SK-N-SH treated with all-trans-retinoic acid at 6 μM for 48 hours (cell line): ENCODE measurements at regions not wholly inside any gene's neighbourhood (a gene's known extent, or its start where the extent isn't known, plus 50 kb on each side); places are given as distances from the start of the nearest gene placed in this dataset.
A peak's percentile ranks its signal among the peaks of the same experiment; 100 is the strongest.

Source experiments
- ISL1 ChIP-seq: fragments of 250-450 bp; sonication (Bioruptor Pico); IDR thresholded peaks from 2 replicates; pipeline ENCODE4 v2.1.2; 2022; ENCODE audit warnings: mild to moderate bottlenecking, moderate library complexity
- PATZ1 ChIP-seq: fragments of 250-450 bp; sonication (Bioruptor Pico); IDR thresholded peaks from 2 replicates; pipeline ENCODE4 v1.8.0; 2020; ENCODE audit warnings: mild to moderate bottlenecking, moderate library complexity, borderline replicate concordance
- RARB ChIP-seq: fragments of 250-450 bp; sonication (Bioruptor Pico); IDR thresholded peaks from 2 replicates; pipeline ENCODE4 v1.8.0; 2021; ENCODE audit warnings: mild to moderate bottlenecking, moderate library complexity
- TCF4 ChIP-seq: fragments of 250-450 bp; sonication (Bioruptor Pico); IDR thresholded peaks from 2 replicates; pipeline ENCODE4 v1.8.0; 2021; ENCODE audit warnings: mild to moderate bottlenecking, moderate library complexity, borderline replicate concordance
- TOX ChIP-seq: fragments of 250-450 bp; sonication (Bioruptor Pico); IDR thresholded peaks from 2 replicates; pipeline ENCODE4 v1.8.0; 2021; ENCODE audit warnings: mild to moderate bottlenecking, moderate library complexity, borderline replicate concordance
- ZC3H10 ChIP-seq: fragments of 250-450 bp; sonication (Bioruptor Pico); IDR thresholded peaks from 2 replicates; pipeline ENCODE4 v1.5.1; 2021; ENCODE audit warnings: mild to moderate bottlenecking, moderate library complexity
- ZNF70 ChIP-seq: fragments of 450-650 bp; formaldehyde crosslinking; IDR thresholded peaks from 2 replicates; pipeline ENCODE4 v1.5.0; 2020; ENCODE audit warnings: mild to moderate bottlenecking, moderate library complexity
- TF ChIP-seq, protein P1 (sequence below): fragments of 250-450 bp; sonication (Bioruptor Pico); IDR thresholded peaks from 2 replicates; pipeline ENCODE4 v1.5.1; 2020; ENCODE audit warnings: low read depth, mild to moderate bottlenecking, moderate library complexity

- peak; percentile 40; the same call in 1 of the 2 replicates for TF ChIP-seq TCF4 (CRISPR knock-in tag)
- TF ChIP-seq, protein P1, sequence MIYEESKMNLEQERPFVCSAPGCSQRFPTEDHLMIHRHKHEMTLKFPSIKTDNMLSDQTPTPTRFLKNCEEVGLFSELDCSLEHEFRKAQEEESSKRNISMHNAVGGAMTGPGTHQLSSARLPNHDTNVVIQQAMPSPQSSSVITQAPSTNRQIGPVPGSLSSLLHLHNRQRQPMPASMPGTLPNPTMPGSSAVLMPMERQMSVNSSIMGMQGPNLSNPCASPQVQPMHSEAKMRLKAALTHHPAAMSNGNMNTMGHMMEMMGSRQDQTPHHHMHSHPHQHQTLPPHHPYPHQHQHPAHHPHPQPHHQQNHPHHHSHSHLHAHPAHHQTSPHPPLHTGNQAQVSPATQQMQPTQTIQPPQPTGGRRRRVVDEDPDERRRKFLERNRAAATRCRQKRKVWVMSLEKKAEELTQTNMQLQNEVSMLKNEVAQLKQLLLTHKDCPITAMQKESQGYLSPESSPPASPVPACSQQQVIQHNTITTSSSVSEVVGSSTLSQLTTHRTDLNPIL, result no peak
- no peak for TF ChIP-seq TOX (CRISPR knock-in tag)
- no peak for TF ChIP-seq RARB
- TF ChIP-seq ZNF70, result no peak
- TF ChIP-seq PATZ1, result no peak
- TF ChIP-seq ISL1 (CRISPR knock-in tag), result no peak
- no peak for TF ChIP-seq ZC3H10 (CRISPR knock-in tag)
These were observed 238.7 kb downstream of the EFNB2 start for GRCh38 chr13:106296723-106297122.
